GM19099 (cell line): ENCODE measurements at regions not wholly inside any gene's neighbourhood (a gene's known extent, or its start where the extent isn't known, plus 50 kb on each side); places are given as distances from the start of the nearest gene placed in this dataset.

Experiments used
- POLR2A ChIP-seq: IDR thresholded peaks from 3 replicates; pipeline ENCODE4 v1.6.1; 2011; ENCODE audit warnings: low read depth; ENCODE audit not compliant: insufficient read length; ENCODE audit errors: extremely low read depth

DNA sequence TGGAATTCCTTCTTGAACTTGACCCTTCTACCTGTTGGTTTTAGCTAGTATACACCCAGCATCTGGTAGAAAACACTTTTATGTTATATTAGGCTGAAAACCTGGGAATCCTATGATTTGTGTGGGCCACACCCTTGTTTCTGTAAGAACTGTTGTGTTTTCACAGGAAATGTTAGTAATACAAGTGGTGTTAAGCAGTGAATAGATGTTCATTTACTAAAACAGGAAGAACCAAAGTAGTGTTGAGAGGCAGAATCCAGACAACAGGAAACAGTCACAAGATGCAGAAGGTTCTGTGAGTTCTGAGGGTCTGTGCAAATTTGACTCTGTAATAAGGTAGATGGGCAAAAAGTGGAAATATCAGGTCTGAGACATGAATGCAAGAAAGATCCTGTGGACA, 73.0 kb upstream of the RAI14 start:
- TF ChIP-seq POLR2A = no peak

DNA sequence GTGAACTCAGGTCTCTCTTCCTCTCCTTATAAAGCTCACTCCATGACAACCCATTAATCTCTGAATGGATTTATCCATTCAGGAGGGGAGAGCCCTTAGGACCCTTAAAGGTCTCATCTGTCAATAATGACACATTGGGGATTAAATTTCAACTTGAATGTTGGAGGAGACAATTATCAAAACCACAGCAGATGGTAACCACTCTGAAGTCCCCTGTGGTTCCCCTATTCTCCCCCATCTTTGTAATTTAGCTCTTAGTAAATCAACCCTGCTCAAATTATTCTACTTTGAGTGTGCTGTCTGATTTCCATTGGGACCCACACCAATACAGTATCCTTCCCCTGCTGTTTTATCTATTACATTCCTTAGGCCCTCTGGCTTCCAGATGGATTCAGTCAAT, 72.0 kb upstream of the RAI14 start:
- TF ChIP-seq POLR2A = no peak

GRCh38 chr5:34585601-34586104, 70.5 kb upstream of the RAI14 start:
- no peak for TF ChIP-seq POLR2A

GRCh38 chr5:34586117-34586885, 69.8 kb upstream of the RAI14 start:
- TF ChIP-seq POLR2A = no peak

- TF ChIP-seq POLR2A = no peak
Observed at GRCh38 chr5:34587355-34588241, 68.5 kb upstream of the RAI14 start.

DNA sequence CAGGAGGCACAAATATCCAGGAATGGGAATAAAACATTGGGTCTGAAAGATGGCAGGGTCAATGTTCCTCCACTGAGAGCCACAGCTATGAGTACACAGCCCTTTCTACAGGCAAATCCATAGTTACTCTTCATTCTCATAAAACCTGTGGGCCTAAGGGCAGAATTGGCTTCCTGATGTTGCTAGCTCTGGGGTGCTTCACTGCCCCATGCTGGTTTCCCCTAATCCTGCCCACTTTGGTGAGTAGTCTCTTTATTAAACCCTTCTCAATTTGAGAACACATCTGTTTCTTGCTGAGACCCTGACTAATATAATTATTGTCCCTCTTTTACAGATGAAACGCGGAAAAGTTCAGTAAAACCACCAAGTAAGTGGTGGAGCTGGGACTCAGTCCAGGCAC, 66.3 kb upstream of the RAI14 start:
- TF ChIP-seq POLR2A = no peak

DNA sequence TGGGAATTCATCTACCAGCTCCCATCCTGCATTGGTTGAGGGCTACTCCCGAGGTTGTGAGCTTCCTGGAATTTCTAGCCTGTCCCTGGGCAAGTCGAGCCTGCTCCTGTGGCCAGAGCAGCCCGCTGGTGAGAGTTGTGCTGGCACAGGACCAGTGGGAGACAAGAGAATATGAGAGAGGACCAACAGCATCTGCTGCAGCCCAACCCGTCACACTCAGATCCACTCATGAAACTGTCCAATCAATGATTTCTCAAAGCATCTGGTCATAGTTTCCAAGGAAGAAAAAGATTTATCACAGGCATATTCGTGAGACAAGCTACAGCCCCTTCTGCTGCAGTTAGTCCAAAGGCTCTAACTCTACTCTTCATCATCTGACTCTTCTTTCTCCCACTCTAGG, 64.4 kb upstream of the RAI14 start:
- TF ChIP-seq POLR2A = no peak

DNA sequence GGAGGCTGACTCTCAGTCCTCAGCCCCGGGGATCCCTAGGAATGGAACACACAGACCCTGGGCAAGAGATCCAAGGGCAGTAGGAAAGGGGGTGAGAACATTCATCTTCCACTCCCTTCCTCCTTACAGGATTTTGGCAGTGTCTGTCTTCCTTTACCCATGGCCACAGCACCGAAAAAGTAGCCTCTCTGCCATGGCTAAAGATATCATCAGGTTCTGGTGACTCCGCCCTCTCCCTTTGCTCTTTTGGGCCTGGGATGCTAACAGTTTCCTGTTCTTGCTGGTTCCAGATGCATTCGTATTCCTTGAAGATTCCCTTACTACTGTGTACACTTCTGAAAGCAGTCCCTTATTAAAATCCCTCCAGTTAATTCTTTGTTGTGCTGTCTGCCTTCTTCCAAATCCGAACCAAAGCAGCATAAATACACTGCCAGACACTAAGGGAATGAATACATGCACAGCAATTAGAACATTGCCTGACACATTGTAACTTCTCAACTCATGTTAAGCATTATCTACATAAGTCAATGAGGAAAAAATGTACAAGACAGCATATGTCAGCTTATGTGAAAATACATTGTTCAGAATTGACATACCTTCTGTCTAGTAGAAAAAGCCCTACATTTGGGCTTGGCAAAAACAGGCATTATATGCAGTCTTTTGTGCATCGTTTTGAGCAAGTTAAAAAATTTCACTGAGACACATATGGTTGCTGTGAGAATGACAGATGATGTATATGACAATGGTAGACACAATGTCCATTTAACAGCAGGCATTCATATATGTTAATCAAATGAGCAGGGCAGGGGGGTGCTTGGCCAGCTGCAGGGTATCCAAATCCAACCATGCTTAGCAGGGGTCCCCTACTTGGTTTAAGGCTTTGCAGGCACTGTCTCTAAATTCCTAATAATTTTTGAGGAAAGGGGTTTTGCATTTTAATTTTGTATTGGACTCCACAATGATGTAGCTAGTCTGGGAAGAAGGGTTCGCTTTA, 58.8 kb upstream of the RAI14 start:
- TF ChIP-seq POLR2A = no peak

GRCh38 chr5:34598177-34598794, 57.8 kb upstream of the RAI14 start:
- no peak for TF ChIP-seq POLR2A

DNA sequence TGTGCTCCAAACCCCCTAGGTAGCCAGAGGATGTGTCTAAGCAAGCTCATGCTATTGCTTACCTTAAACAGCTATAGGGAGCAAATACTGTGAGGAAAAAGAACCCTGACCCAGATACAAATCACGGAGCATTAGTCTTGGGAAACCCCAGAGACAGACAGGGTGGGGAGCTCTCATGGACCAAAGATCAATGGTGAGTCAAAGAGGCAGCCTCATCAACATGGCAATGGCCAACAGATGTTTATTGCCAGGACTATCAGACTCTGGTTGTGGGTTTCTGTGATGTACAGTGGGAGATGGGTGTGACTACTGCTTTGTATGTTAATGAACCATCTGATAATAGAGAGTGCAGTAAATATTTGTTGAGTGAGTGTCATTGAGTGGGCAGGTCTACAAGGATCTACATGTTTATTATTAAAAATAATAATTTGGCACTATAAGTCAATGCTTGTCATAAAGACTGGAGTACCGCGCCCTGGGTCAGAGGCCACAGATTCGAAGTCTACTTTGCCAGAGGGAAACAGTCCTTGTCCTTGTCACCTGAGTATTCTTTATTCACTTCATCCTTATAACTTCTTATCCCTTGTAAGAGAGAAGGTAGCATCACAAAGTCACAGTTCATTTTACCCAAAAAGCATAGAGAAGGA, 56.5 kb upstream of the RAI14 start:
- TF ChIP-seq POLR2A = no peak

DNA sequence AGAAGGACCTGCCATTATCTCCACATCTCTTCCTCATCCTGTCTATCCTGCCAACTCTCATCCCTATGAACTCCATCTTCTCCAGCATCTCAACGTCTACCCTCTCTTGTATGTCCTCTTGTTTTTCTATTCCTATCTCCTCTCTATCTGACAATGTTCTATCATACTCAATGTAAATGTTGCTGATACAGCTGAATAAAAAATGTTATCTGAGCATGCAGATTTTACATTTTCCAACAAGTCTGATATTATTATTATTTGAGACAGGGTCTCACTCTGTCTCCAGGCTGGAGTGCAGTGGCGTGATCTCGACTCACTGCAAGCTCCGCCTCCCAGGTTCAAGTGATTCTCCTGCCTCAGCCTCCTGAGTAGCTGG, 56.0 kb upstream of the RAI14 start:
- TF ChIP-seq POLR2A = no peak

- TF ChIP-seq POLR2A = no peak
Observed at GRCh38 chr5:34603378-34603777, 52.8 kb upstream of the RAI14 start.

GRCh38 chr5:34604119-34604675, 51.9 kb upstream of the RAI14 start:
- no peak for TF ChIP-seq POLR2A

- TF ChIP-seq POLR2A = no peak
Observed at GRCh38 chr5:34606101-34606500, 50.0 kb upstream of the RAI14 start.
